Left lung (tissue), 4 donors: ENCODE measurements at regions not wholly inside any gene's neighbourhood (a gene's known extent, or its start where the extent isn't known, plus 50 kb on each side); places are given as distances from the start of the nearest gene placed in this dataset.

Experiments
- ATAC-seq: fragments of 200-7000 bp; cut with Tn5 transposase; one replicate; pipeline ENCODE4 v1.9.1; 2020; ENCODE audit warnings: moderate library complexity
- DNase-seq, 4 donors: peaks; one replicate each; pipeline ENCODE4 v3.0.0-alpha.2; 2013 to 2020
- H3K27ac ChIP-seq, 2 donors: fragments of 200-600 bp; sonication (generic) in 1 of 2; one replicate each; pipeline versions ENCODE4 v1.5.0 to v1.8.0; 2020 to 2021
- H3K27me3 ChIP-seq, 2 donors: fragments of 200-600 bp; sonication (generic) in 1 of 2; one replicate each; pipeline versions ENCODE4 v1.5.0 to v1.8.0; 2020 to 2021
- H3K36me3 ChIP-seq, 2 donors: fragments of 200-600 bp; sonication (generic) in 1 of 2; one replicate each; pipeline versions ENCODE4 v1.5.0 to v1.8.0; 2020 to 2021
- H3K4me1 ChIP-seq, 2 donors: fragments of 200-600 bp; one replicate each; pipeline ENCODE4 v1.8.0; 2021
- H3K4me3 ChIP-seq, 2 donors: fragments of 200-600 bp; sonication (generic) in 1 of 2; one replicate each; pipeline versions ENCODE4 v1.5.0 to v1.8.0; 2020 to 2021; ENCODE audit warnings: mild to moderate bottlenecking in 1 of 2
- H3K9me3 ChIP-seq, 2 donors: fragments of 200-600 bp; sonication (generic) in 1 of 2; one replicate each; pipeline versions ENCODE4 v1.5.0 to v1.8.0; 2020 to 2021
- CTCF ChIP-seq, 2 donors: fragments of 200-600 bp; sonication (generic) in 1 of 2; IDR thresholded peaks; one replicate each; pipeline versions ENCODE4 v1.5.0 to v1.8.0; 2021; ENCODE audit warnings: antibody characterized with exemption in 2 of 2
- intact Hi-C, 2 donors: fragments of 100-400 bp; cut with DNase I; formaldehyde crosslinking; loops; one replicate each; pipeline versions ENCODE4 v1.11.2 to v1.14.2; 2022
- donor health status: DM: no; HTN: yes; CAD: no.
- donor health status: DM: no; HTN: no; CAD: no.

DNA sequence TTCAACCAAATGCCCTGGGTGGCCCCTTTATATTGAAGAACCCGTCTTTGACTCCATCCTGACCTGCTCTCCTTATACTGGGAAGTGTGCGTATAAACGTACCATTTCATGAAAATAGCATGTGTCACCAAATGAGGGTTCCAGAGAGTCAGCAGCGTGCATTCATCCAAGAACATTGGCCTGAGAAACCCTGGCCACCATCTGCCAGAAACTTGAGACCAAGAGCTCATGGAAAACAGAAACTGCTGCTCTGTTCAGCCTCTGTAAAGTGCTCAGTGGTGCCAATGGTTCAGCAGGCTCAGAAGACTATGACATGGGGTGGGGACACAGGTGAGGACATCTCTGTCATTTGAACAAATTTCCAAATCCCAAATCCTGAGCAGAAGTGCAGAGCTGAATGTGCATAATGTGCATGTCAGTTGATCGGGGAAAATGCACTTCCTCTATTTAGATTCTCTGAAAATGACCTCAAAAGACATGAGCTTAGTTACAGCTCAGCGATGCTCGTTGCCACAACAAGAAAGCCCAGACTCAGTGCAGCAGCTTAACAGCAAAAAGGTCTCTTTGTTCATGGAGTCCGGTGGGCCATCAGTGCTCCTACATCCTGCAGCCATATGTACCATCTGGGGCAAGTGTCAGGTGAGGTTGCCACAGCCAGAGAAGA is 176.1 kb downstream of the ATPSCKMT start:
- ATAC-seq: no peak
- no peaks in the 10 kb centered on the region for H3K27me3 ChIP-seq
- TF ChIP-seq CTCF (IDR thresholded peaks at IDR 0.05): no peak
- intact Hi-C loops: no loop called here
- no peaks in the 10 kb centered on the region for H3K4me1 ChIP-seq
- no peak overlapping the region for H3K27ac ChIP-seq
- H3K36me3 ChIP-seq: no peaks in the 10 kb centered on the region
- no peaks in the 10 kb centered on the region for H3K9me3 ChIP-seq
- no peak overlapping the region for H3K4me3 ChIP-seq
- DNase-seq: no peak

GRCh38 chr5:10069637-10070313 is 179.9 kb downstream of the ATPSCKMT start:
- Histone ChIP-seq H3K36me3 (no peaks in the 10 kb centered on the region), H3K4me3 (no peak overlapping the region), H3K27me3 (no peaks in the 10 kb centered on the region), H3K27ac (no peak overlapping the region), H3K4me1 (no peaks in the 10 kb centered on the region), H3K9me3 (peaks cover 0 to 12% of the 10 kb centered on the region in 2 donors)
- intact Hi-C loops: no loop called here
- no peak for TF ChIP-seq CTCF (IDR thresholded peaks at IDR 0.05)
- ATAC-seq (no peak), DNase-seq (no peak)

DNA sequence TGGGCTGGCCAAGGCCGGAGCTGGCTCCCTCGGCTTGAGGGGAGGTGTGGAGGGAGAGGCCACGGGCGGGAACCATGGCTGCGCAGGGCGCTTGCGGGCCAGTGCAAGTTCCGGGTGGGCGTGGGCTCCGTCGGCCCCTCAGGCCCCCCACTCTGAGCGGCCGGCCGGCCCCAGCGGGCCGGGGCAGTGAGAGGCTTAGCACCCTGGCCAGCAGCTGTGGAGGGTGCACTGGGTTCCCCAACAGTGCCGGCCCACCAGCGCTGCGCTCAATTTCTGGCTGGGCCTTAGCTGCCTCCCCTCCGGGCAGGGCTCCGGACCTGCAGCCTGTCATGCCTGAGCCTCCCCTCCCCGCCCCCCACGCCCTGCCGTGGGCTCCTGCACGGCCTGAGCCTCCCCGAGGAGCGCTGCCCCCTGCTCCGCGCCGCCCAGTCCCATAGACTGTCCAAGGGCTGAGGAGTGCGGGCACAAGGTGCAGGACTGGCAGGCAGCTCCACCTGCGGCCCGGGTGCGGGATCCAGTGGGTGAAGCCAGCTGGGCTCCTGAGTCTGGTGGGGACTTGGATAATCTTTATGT is 184.2 kb downstream of the ATPSCKMT start:
- no peak for TF ChIP-seq CTCF (IDR thresholded peaks at IDR 0.05)
- no peaks in the 10 kb centered on the region for H3K4me1 ChIP-seq
- H3K36me3 ChIP-seq: no peaks in the 10 kb centered on the region
- peaks cover 0 to 12% of the 10 kb centered on the region in 2 donors for H3K9me3 ChIP-seq
- no peaks in the 10 kb centered on the region for H3K27me3 ChIP-seq
- H3K27ac ChIP-seq: no peak overlapping the region
- intact Hi-C loops: no loop called here
- ATAC-seq (no peak), DNase-seq (peak in 1 of 4 donors; percentile 74)
- no peak overlapping the region for H3K4me3 ChIP-seq

DNA sequence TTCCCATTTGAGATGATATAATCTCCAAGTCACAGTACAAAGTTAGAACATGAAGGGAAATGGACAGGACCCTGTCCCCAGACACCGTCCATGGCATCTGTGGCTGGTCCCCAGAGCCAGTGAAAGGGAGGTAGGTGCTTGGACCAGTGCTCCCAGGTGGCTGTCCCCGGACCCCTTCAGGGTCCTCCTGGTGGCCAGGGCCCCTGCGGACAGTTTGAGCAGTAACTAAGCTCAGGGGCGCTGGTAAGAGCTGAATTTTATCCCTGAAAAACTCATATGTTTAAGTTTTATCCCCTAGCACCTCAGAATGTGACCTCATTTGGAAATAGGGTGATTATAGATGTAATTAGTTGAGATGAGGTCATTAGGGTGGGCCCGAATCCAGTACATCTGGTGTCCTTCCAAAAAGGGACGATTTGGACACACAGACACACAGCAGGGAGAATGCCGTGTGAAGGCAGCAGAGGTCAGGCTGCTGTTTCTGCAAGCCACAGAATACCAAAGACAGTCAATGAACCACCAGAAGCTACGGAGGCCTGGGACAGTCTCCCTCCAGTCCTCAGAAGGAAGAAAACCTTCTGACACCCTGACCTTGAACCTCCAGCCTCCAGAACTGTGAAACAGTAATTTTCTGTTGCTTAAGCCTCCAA is 185.0 kb downstream of the ATPSCKMT start:
- DNase-seq: no peak

More for the DNA sequence above, 185.0 kb downstream of the ATPSCKMT start:
- Histone ChIP-seq H3K27ac (no peak overlapping the region), H3K36me3 (no peaks in the 10 kb centered on the region), H3K4me1 (no peaks in the 10 kb centered on the region), H3K27me3 (no peaks in the 10 kb centered on the region), H3K4me3 (no peak overlapping the region), H3K9me3 (peaks cover 0 to 12% of the 10 kb centered on the region in 2 donors)
- no peak for TF ChIP-seq CTCF (IDR thresholded peaks at IDR 0.05)
- intact Hi-C loops: no loop called here
- ATAC-seq: no peak
